ENCODE measurements at regions not wholly inside any gene's neighbourhood (a gene's known extent, or its start where the extent isn't known, plus 50 kb on each side); places are given as distances from the start of the nearest gene placed in this dataset.

DNA sequence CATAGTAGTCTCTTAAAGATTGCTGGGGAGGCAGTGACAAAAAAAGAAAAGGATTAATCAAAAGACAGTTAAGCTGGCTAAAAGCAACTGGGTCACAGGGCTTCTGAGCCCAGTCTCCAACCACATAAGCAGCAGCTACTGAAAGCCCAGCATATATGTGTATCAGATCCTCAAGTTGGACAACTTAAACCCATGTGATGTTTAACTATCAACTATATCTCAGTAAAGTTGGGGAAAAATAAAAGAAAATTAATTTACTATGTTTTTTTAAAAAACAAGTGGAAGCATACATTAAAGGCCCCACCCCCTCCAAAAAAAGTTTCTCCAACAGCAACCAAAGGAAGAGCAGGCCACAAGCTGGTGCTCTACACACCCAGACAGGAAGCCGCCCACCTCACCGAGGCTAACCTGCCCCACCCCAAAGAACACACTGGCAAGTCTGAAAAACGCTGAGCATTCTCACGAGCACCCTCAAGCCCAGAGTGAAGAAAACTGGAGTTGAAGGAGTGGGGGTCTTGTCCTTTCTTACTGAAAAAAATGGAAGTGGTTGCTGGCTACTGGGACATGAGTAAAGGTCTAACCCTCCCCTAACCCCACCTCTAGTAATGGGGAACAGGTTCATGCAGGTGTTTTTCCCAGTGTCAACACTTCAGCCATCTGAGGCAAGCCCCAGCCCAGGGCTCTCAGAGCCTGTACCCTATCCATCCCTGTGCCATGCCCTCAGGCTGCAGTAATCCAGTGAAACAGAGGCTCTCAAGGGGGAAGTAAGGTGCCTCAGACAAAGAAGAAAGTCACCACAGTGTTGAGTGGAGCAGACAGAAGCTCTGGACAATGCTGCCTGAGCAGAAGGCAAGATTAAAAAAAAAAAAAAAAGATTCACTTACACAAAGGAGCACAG is 106.3 kb downstream of the GYPC start:
- H3K4me1 ChIP-seq (ENCODE audit: low read depth): no peaks in the 10 kb centered on the region
- no peaks in the 10 kb centered on the region for H3K36me3 ChIP-seq
- no peak overlapping the region for H3K4me3 ChIP-seq
- no peaks in the 10 kb centered on the region for H3K27me3 ChIP-seq
- TF ChIP-seq CTCF (IDR thresholded peaks at IDR 0.05; ENCODE audit: low read depth, low read length): no peak
- no peaks in the 10 kb centered on the region for H3K9me3 ChIP-seq (ENCODE audit: low read depth)
- no peak for DNase-seq (ENCODE audit: low read depth in 1 of 2, low spot score in 1 of 2)
- no peak overlapping the region for H3K27ac ChIP-seq

DNA sequence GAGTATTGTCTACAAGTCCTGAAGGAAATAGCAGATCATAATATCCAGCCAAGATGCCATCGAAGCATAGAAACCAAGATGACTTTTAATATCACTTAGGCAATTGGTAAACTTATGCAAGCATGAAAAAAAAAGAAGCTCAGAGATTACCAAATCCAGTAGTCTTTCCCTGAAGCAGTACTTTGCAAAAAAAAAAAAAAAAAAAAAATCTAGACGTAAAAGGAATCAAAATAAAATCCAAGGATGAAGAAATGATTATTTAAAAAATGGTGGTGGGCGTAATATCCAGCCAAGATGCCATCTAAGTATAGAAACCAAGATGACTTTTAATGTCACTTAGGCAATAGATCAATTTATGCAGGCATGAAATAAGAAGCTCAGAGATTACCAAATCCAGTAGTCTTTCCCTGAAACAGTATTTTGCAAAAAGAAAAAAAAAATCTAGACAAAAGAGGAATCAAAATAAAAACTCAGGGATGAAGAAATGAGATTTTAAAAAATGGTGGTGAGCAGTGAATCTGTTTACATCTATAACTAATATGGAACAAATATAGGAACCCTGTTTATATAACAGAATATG is 108.8 kb downstream of the GYPC start:
- DNase-seq (ENCODE audit: low read depth in 1 of 2, low spot score in 1 of 2): no peak
- no peaks in the 10 kb centered on the region for H3K9me3 ChIP-seq (ENCODE audit: low read depth)
- no peak for TF ChIP-seq CTCF (IDR thresholded peaks at IDR 0.05; ENCODE audit: low read depth, low read length)
- no peaks in the 10 kb centered on the region for H3K36me3 ChIP-seq
- no peaks in the 10 kb centered on the region for H3K4me1 ChIP-seq (ENCODE audit: low read depth)
- no peak overlapping the region for H3K4me3 ChIP-seq
- no peaks in the 10 kb centered on the region for H3K27me3 ChIP-seq
- no peak overlapping the region for H3K27ac ChIP-seq

DNA sequence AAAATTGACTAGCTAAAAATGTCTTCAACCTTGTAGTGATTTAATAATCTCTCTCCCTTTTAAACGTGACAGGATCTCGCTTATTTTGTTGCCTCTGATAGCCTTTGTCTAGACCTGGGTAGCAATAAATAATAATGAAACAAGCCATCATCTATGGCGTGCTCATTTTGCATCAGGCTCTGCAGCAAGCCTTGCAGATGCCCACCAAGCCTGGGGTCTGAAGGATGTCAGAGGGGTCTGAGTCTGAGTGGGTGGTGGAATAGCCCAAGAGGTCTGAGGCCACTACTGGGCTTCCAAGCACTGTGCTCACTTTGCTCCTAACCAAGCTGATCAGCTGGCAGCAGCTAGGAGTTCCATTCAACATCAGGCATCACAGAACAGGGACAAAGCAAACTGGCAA is 109.4 kb downstream of the GYPC start:
- Histone ChIP-seq H3K4me3 (no peak overlapping the region), H3K9me3 (ENCODE audit: low read depth) (no peaks in the 10 kb centered on the region), H3K36me3 (no peaks in the 10 kb centered on the region), H3K27me3 (no peaks in the 10 kb centered on the region), H3K4me1 (ENCODE audit: low read depth) (no peaks in the 10 kb centered on the region), H3K27ac (no peak overlapping the region)
- TF ChIP-seq CTCF (IDR thresholded peaks at IDR 0.05; ENCODE audit: low read depth, low read length): no peak
- no peak for DNase-seq (ENCODE audit: low read depth in 1 of 2, low spot score in 1 of 2)

- H3K27ac ChIP-seq: no peak overlapping the region
- H3K9me3 ChIP-seq (ENCODE audit: low read depth): no peaks in the 10 kb centered on the region
Observed at GRCh38 chr2:126766295-126766968, 110.5 kb downstream of the GYPC start.

DNA sequence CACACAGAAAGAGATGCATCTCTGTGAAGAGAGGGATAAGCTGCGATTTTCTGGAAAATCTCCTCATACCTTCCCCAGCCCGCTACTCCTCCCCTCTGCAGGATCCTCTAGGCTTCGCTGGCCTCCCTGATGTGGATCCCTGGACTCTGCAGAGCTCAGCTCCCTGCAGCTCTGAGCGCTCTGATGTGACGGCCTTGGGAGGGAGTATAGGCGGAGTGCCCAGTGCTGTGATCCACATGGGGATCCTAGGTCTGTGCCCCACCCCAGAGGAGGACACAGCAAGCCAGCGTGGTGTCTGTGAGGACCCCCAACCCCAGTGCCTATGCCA is 111.0 kb downstream of the GYPC start:
- no peaks in the 10 kb centered on the region for H3K4me1 ChIP-seq (ENCODE audit: low read depth)
- H3K9me3 ChIP-seq (ENCODE audit: low read depth): no peaks in the 10 kb centered on the region
- no peaks in the 10 kb centered on the region for H3K36me3 ChIP-seq
- no peaks in the 10 kb centered on the region for H3K27me3 ChIP-seq
- DNase-seq (ENCODE audit: low read depth in 1 of 2, low spot score in 1 of 2): no peak
- no peak overlapping the region for H3K4me3 ChIP-seq
- H3K27ac ChIP-seq: no peak overlapping the region
- TF ChIP-seq CTCF (IDR thresholded peaks at IDR 0.05; ENCODE audit: low read depth, low read length): no peak

More at GRCh38 chr2:126766295-126766968, 110.5 kb downstream of the GYPC start:
- Histone ChIP-seq H3K4me3 (no peak overlapping the region), H3K27me3 (no peaks in the 10 kb centered on the region), H3K4me1 (ENCODE audit: low read depth) (no peaks in the 10 kb centered on the region), H3K36me3 (no peaks in the 10 kb centered on the region)
- DNase-seq (ENCODE audit: low read depth in 1 of 2, low spot score in 1 of 2): no peak
- TF ChIP-seq CTCF (IDR thresholded peaks at IDR 0.05; ENCODE audit: low read depth, low read length): no peak

Data from cardiac muscle cell (in vitro differentiated cells and primary cell).